Breast epithelium (tissue), 4 donors: ENCODE measurements at regions not wholly inside any gene's neighbourhood (a gene's known extent, or its start where the extent isn't known, plus 50 kb on each side); places are given as distances from the start of the nearest gene placed in this dataset.

Experiments
- DNase-seq, 2 donors: peaks; one replicate each; pipeline ENCODE4 v3.0.0-alpha.2; 2019; ENCODE audit warnings: low spot score in 2 of 2
- H3K27ac ChIP-seq, 2 donors: fragments of 200-600 bp; sonication (generic) in 1 of 2; one replicate each; pipeline ENCODE4 v1.5.1; 2016 to 2019; ENCODE audit warnings: mild to moderate bottlenecking in 1 of 2
- H3K27me3 ChIP-seq, 2 donors: fragments of 200-600 bp; sonication (generic) in 1 of 2; one replicate each; pipeline versions ENCODE4 v1.5.1 to v1.6.0; 2017 to 2019; ENCODE audit warnings: control low read depth in 1 of 2, mild to moderate bottlenecking in 1 of 2
- H3K36me3 ChIP-seq: fragments of 200-600 bp; one replicate; pipeline ENCODE4 v1.5.1; 2019
- H3K4me1 ChIP-seq, 2 donors: fragments of 200-600 bp; sonication (generic); one replicate each; pipeline ENCODE4 v1.5.1; 2016 to 2019; ENCODE audit warnings: control low read depth in 1 of 2
- H3K4me3 ChIP-seq, 3 donors: fragments of 200-600 bp; sonication (generic); 1 replicate in 2 of 3; 2 replicates in 1 of 3; pipeline ENCODE4 v1.5.1; 2016 to 2019; ENCODE audit warnings: mild to moderate bottlenecking in 3 of 3, moderate library complexity in 2 of 3
- H3K9me3 ChIP-seq, 2 donors: fragments of 200-600 bp; sonication (generic) in 1 of 2; one replicate each; pipeline ENCODE4 v1.5.1; 2016 to 2019; ENCODE audit warnings: control low read depth in 1 of 2
- CTCF ChIP-seq, 3 donors: fragments of 450-650 bp; IDR thresholded peaks; one replicate each; pipeline ENCODE4 v1.5.1; 2016 to 2017; ENCODE audit warnings: antibody characterized with exemption in 3 of 3, mild to moderate bottlenecking in 3 of 3, moderate library complexity in 3 of 3
- POLR2A ChIP-seq: fragments of 450-650 bp; IDR thresholded peaks from one replicate; pipeline ENCODE4 v1.6.1; 2016; ENCODE audit warnings: antibody characterized with exemption, mild to moderate bottlenecking, moderate library complexity
- POLR2AphosphoS5 ChIP-seq, 3 donors: sonication (generic); formaldehyde crosslinking; IDR thresholded peaks; one replicate each; pipeline ENCODE4 v1.6.1; 2017; ENCODE audit warnings: antibody characterized with exemption in 3 of 3
- intact Hi-C: fragments of 100-400 bp; cut with DNase I; formaldehyde crosslinking; loops from one replicate; pipeline ENCODE4 v1.15.1; 2023; ENCODE audit warnings: low total_unique reads

DNA sequence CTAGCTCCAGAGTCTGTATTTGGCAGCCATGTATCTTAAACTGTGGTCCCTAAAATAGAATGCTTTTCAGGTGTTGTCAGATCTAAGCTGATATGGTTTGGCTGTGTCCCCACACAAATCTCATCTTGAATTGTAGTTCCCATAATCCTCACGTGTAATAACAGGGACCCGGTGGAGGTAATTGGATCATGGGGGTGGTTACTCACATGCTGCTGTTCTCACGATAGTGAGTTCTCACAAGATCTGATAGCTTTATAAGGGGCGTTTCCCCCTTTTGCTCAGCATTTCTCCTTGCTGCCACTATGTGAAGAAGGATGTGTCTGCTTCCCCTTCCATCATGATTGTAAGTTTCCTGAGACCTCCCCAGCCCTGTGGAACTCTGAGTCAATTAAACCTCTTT lies 199.9 kb upstream of the ISX start:
- Histone ChIP-seq H3K27me3 (no peaks in the 10 kb centered on the region), H3K9me3 (no peaks in the 10 kb centered on the region), H3K27ac (no peak overlapping the region), H3K36me3 (no peaks in the 10 kb centered on the region), H3K4me1 (no peaks in the 10 kb centered on the region), H3K4me3 (no peak overlapping the region)
- no peak for DNase-seq
- TF ChIP-seq POLR2A (no peak), POLR2AphosphoS5 (IDR thresholded peaks at IDR 0.05) (no peak)
- intact Hi-C loops, result no loop called here

- Histone ChIP-seq H3K9me3 (no peaks in the 10 kb centered on the region), H3K36me3 (no peaks in the 10 kb centered on the region), H3K4me1 (no peaks in the 10 kb centered on the region), H3K27ac (no peak overlapping the region), H3K4me3 (no peak overlapping the region), H3K27me3 (no peaks in the 10 kb centered on the region)
- TF ChIP-seq POLR2AphosphoS5 (IDR thresholded peaks at IDR 0.05), result no peak
- no peak for TF ChIP-seq CTCF (IDR thresholded peaks at IDR 0.05)
- TF ChIP-seq POLR2A, result no peak
- intact Hi-C loops, result no loop called here
- no peak for DNase-seq
Observed at GRCh38 chr22:34866495-34867131, 199.3 kb upstream of the ISX start.

DNA sequence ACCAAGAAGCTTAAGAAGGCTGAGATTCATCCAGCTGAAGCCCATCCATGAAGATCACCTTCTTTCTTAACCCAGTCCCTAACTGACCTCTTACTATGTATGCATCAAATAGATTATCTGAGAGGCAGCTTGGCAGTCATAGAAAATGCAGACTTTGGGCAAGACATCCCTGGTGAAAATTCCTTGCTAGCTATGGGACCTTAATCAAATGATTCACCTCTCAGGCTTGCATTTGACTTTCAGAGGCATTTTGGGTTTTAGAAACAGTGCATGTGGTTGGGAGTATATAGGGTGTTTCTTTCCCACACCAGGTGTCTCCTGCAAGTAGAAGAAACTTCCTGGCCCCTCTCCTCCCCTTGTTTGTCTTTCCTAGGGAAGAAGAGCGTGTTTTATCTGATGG lies 188.5 kb upstream of the ISX start:
- no peak overlapping the region for H3K4me3 ChIP-seq
- no peak for DNase-seq
- H3K4me1 ChIP-seq, result no peaks in the 10 kb centered on the region
- peaks cover 0 to 4% of the 10 kb centered on the region in 2 donors for H3K27me3 ChIP-seq
- TF ChIP-seq POLR2AphosphoS5 (IDR thresholded peaks at IDR 0.05) (no peak), POLR2A (no peak)
- H3K36me3 ChIP-seq, result no peaks in the 10 kb centered on the region
- intact Hi-C loops, result no loop called here
- no peak overlapping the region for H3K27ac ChIP-seq
- no peaks in the 10 kb centered on the region for H3K9me3 ChIP-seq

DNA sequence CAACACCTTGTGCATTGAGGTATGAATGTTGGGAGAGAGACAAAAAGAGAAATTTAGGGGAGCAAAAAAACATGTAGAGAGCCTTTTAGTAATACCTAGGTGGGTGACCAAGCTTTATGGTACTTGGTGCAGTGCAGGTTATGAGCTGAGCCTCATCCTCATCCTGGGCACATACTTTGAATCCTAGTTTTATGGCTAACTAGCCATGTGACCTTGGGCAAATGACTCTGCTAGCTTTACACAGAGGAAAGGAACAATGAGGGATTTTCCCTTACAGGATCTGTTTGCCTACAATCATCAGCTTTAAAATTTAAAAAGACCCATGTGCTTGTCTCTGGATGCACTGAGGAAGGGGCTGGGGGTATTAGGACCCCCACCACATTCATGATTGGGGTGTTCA lies 187.8 kb upstream of the ISX start:
- no peak for TF ChIP-seq POLR2AphosphoS5 (IDR thresholded peaks at IDR 0.05)
- TF ChIP-seq CTCF (IDR thresholded peaks at IDR 0.05), result no peak
- no peak for TF ChIP-seq POLR2A
- no peak overlapping the region for H3K4me3 ChIP-seq
- no peak for DNase-seq
- H3K4me1 ChIP-seq, result no peaks in the 10 kb centered on the region
- H3K9me3 ChIP-seq, result no peaks in the 10 kb centered on the region
- H3K27me3 ChIP-seq, result peaks cover 0 to 4% of the 10 kb centered on the region in 2 donors
- no peak overlapping the region for H3K27ac ChIP-seq
- no peaks in the 10 kb centered on the region for H3K36me3 ChIP-seq
- intact Hi-C loops, result no loop called here

- no peaks in the 10 kb centered on the region for H3K36me3 ChIP-seq
- peaks cover 0 to 4% of the 10 kb centered on the region in 2 donors for H3K27me3 ChIP-seq
- H3K4me1 ChIP-seq, result no peaks in the 10 kb centered on the region
- intact Hi-C loops, result no loop called here
- H3K27ac ChIP-seq, result no peak overlapping the region
- no peaks in the 10 kb centered on the region for H3K9me3 ChIP-seq
- TF ChIP-seq POLR2AphosphoS5 (IDR thresholded peaks at IDR 0.05) (no peak), CTCF (IDR thresholded peaks at IDR 0.05) (no peak), POLR2A (no peak)
- H3K4me3 ChIP-seq, result no peak overlapping the region
- no peak for DNase-seq
Observed at GRCh38 chr22:34879001-34879400, 187.0 kb upstream of the ISX start.

GRCh38 chr22:34880662-34881061 lies 185.3 kb upstream of the ISX start:
- Histone ChIP-seq H3K4me3 (no peak overlapping the region), H3K9me3 (no peaks in the 10 kb centered on the region), H3K4me1 (no peaks in the 10 kb centered on the region), H3K27me3 (peaks cover 0 to 4% of the 10 kb centered on the region in 2 donors), H3K36me3 (no peaks in the 10 kb centered on the region), H3K27ac (no peak overlapping the region)
- TF ChIP-seq CTCF (IDR thresholded peaks at IDR 0.05) (no peak), POLR2A (no peak), POLR2AphosphoS5 (IDR thresholded peaks at IDR 0.05) (no peak)
- intact Hi-C loops, result no loop called here
- no peak for DNase-seq
